NCI-H526 (cell line): ENCODE measurements at regions not wholly inside any gene's neighbourhood (a gene's known extent, or its start where the extent isn't known, plus 50 kb on each side); places are given as distances from the start of the nearest gene placed in this dataset.
"Not testable (repeated sequence)": the region's sequence is repeated elsewhere in the genome, so short reads cannot be mapped to it uniquely, and the experiment has no call there.

Experiments used
- DNase-seq, 2 experiments: peaks; one replicate each; lab custom pipeline; 2025; lab: John Stamatoyannopoulos, UW

GRCh38 chr12:95358111-95359083, 115.6 kb upstream of the METAP2 start:
- DNase-seq = no peak

DNA sequence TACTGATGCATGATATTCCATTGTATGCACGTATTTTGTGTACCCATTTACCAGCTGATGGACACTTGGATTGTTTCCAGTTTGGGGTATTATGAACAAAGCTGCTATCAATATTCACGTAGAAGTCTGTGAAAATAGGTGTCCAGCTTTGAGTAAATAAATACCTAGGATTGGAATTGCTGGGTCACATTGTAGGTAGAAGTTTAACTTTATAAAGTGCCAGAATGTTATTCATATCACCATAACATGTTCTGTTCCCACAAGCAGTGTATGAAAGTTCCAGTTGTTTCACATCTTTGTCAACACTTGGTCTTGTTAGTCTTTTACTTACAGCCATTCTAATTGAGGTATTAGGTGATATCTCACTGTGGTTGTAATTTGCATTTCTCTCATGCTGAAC, 108.0 kb upstream of the METAP2 start:
- no peak for DNase-seq

DNA sequence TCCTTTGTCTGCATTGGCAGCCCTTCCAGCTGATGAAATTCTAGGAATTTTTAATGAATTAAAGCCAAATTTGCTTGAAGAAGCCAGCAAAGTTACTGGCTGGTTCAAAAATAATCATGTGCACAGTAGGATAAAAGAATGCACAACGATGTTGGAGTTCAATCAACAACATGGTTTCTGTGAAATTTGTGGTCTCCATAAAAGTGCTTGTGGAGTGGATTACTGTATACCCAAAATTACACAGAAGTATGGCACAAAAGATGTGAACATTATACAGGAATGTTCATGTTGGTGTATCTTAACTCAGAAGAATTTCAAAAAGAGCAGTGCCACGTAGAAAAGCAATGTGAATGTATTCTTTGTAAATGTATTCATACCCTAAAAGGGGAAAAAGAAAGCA, 105.0 kb upstream of the METAP2 start:
- DNase-seq = no peak

GRCh38 chr12:95371571-95371970, 102.4 kb upstream of the METAP2 start:
- DNase-seq = no peak

- not testable (repeated sequence) for DNase-seq
Measured at GRCh38 chr12:95379481-95379880, 94.5 kb upstream of the METAP2 start.

DNA sequence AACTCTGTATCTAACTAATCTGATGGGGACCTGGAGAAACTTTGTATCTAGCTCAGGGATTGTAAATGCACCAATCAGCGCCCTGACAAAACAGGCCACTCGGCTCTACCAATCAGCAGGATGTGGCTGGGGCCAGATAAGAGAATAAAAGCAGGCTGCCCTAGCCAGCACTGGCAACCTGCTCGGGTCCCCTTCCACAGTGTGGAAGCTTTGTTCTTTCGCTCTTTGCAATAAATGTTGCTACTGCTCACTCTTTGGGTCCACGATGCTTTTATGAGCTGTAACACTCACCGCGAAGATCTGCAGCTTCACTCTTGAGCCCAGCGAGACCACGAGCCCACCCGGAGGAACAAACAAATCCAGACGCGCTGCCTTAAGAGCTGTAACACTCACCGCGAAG, 93.6 kb upstream of the METAP2 start:
- DNase-seq = not testable (repeated sequence)

DNA sequence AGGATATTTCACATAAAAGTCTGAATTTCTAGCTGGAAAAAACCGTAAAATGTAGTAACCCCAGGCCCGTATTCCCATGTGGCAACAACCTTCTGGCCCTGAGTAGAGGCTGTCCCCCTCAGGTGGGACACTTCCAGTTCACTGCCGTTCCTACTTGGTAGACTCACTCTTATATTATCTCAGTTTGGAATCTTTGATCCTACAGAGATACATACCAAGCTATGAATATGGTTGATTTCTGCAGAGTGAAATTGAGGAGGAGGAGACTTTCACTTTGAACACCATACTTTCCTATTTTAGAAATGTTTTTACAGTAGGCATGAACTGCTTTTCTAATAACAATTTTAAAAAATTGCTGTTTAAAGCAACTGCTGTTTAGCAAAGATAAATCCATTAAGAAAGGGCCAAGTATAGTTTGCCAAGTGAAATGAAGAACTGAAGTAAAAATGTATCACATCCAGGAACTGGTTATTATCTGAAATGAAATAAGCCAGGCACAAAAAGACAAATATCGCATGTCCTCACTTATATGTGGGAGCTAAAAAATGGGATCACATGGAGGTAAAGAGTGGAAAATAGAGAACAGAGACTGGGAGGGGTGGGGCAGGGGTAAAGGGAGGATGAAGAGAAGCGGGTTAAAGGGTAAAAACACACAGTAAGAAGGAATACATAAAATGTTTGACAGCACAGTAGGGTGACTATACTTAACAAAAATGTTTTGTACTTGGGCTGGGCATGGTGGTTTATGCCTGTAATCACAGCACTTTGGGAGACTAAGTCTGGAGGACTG, 92.8 kb upstream of the METAP2 start:
- DNase-seq = no peak

- DNase-seq = not testable (repeated sequence)
Measured at GRCh38 chr12:95383920-95384319, 90.0 kb upstream of the METAP2 start.

GRCh38 chr12:95384785-95385184, 89.2 kb upstream of the METAP2 start:
- DNase-seq = no peak

- DNase-seq = no peak
Measured at GRCh38 chr12:95385246-95386035, 88.5 kb upstream of the METAP2 start.

DNA sequence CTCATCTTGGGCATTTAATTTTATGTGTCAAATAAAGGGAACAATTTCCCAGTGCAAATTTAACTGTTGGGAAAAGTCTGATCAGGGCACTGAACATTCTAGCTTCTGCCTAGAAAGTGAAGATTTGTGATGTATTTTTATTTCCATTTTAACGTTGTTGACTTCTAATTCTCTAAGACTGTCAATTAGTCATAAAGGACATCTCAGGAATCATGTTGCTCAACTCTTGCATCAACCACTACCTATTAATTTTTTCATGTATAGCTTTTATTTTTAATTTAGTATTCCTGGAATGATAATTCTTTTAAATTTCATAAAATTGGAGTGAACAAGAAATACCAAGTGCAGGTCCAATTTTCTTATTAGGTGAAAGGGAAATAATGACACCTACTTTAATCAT, 87.9 kb upstream of the METAP2 start:
- no peak for DNase-seq

DNA sequence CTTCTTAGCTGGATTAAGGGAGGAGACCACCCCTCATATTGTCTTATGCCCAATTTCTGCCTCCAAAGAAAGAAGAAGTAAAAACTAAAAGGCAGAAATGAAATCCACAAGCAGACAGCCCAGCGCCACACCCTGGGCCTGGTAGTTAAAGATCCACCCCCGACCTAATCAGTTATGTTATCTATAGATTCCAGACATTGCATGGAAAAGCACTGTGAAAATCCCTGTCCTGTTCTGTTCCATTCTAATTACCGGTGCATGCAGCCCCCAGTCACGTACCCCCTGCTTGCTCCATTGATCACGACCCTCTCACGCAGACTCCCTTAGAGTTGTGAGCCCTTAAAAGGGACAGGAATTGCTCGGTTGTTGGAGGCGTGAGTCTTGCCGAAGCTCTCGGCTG, 85.7 kb upstream of the METAP2 start:
- DNase-seq = not testable (repeated sequence)

DNA sequence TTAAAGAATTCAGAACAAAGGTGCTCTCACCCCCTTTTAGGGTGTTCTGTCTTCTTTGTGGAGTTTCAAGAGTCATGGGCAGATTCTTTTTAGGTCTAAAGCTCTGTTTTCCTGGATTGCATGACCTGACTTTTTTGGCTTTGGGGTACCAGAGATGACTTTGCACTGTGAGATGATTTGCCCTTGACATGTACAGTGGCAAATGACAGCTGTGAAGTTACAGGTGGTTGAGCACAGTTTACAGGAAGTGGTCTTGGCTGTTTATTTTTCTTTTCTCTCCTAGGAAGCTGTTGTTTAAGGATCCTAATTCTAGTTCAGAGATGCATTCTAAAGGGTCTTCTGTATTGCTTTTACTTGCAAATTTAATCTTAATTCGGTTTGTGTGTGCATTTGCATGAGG, 83.8 kb upstream of the METAP2 start:
- DNase-seq = peak in 1 of 2 experiments; percentile 19

DNA sequence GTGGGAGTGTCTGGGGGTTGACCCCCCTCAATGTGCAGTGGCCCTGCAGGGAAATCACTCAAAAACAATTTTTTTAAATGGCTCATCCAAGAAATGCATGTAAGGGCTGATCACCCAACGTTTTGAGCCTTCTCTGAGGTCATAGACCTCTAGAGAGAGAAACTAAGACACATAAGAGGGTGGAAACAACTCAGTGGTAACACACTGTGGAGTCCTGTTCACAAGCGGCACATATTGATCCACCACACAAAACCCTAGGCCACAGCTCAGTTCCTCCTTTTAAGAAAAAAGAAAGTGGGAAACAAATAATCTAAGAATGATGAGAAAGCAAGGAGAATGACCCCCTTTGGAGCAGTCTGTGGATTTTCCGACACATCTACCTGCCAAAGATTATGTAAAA, 83.0 kb upstream of the METAP2 start:
- no peak for DNase-seq

DNA sequence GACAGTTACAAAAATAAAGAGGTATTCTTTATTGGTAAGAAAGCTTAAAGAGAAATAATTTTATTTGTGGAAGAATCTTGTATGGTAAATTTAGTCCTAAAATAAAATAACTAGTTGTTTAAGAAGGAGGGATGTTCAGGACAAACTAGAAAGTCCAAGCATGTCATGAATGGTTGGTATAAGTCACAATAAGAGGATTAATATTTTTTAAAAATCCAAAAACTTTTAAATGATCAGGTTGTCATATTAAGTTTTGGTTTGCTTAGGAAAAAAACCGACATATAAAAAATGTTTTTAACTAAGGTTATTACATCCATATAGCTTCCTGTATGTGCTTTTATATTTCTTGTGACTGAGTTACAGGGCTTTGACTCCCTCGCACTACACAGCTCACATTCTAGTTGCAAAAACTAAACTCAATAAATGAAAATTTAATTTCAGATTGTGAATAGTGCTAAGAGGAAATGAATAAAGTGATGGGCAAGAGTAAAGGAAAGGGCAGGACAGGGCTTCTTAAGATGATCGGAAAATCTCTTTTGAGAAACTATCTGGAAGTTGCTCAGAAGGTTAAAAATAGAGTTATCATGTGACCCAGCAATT, 80.7 kb upstream of the METAP2 start:
- no peak for DNase-seq

- no peak for DNase-seq
Measured at GRCh38 chr12:95395696-95396095, 78.3 kb upstream of the METAP2 start.

DNA sequence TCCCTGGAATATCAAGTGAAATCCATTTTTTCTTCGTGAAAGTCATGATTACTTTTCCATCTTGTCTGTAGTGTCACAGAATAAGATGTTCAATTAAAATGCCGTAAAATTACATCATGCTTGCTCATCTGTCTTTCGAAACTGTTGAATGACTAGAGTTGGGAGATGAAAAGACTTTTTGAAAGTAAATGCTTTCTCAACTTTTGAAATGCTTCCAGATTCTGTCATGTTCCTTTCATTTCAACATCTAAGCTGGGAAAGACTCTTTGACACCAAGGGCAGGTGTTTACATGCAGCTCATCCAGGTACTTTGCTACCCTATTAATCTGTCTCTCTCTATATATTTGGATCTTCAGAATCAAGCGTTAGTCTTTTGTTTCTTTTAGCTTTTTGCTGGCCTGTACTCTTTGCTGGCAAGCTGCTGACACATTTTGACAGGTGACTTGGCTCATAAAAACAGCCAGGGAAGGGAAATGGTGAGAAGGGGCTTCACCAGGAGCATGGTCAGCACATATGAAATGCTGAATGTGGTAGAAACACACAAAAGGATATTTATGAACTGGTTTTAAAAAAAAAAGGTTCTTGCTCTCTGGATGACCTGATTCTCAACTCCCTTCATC, 77.0 kb upstream of the METAP2 start:
- no peak for DNase-seq

DNA sequence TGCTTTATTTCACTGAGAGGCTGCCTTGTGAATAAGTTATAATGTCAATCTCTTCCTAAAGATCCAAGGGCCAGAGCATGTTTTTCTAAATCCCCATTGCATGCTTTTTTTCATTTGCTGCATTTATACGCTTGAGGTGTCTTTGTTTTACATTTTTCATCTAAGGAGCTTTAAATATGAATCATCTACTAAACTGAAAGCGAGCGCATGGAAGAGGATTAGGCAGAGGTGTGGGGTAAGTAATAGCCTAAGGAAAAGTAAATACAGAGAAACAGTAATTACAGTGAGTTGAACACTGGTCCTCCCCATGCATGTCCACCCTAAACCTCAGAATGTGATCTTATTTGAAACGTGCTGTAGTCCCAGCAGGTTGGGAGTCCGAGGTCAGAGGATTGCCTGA, 76.4 kb upstream of the METAP2 start:
- DNase-seq = no peak

- no peak for DNase-seq
Measured at GRCh38 chr12:95402096-95402495, 71.9 kb upstream of the METAP2 start.

GRCh38 chr12:95408201-95408600, 65.8 kb upstream of the METAP2 start:
- no peak for DNase-seq

DNA sequence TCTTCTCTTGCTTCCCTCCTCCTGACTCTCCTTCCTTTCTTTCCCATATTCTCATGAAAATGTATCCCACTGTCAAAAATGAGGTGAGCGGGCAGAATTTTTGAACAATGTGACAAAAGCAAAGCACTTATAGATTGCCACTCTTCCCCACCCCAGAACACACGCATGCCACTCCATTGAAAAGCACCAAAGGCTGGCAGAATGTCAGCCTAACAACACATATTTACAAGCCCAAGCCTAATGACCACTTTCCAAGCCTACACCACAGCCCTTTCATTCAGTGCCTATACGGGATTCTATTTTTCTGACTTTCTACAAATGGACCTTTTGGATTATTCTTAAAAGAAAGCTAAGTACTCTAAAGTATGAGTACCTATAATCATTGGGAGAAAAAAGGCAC, 62.9 kb upstream of the METAP2 start:
- DNase-seq = no peak
